ENCODE measurements at regions not wholly inside any gene's neighbourhood (a gene's known extent, or its start where the extent isn't known, plus 50 kb on each side); places are given as distances from the start of the nearest gene placed in this dataset.

DNA sequence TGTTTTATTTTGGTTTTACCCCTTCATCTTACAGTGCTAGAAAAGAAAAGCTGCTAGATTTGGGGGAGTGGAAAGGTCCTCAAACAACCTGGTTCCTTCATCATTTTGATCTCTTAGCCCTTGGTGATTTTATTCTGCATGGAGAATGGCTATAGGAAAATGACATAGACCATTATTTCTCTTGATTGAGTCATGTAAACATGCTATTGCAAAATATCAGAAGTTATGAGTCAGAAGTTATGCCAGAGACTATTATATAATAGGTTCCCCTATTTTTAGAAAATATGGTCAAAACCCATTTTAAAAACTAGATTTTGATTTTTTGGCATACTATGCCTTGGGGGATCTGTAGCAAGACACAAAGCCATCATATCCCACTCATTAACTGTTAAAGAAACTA is 83.7 kb upstream of the FAM9C start:
- TF ChIP-seq CREB1 (IDR thresholded peaks at IDR 0.05; ENCODE audit: low read depth) (no peak), CEBPB (IDR thresholded peaks at IDR 0.05) (no peak), FOXM1 (IDR thresholded peaks at IDR 0.05; ENCODE audit: borderline replicate concordance, low read depth) (no peak), EGR1 (IDR thresholded peaks at IDR 0.05) (no peak)
- TF ChIP-seq, protein P1, sequence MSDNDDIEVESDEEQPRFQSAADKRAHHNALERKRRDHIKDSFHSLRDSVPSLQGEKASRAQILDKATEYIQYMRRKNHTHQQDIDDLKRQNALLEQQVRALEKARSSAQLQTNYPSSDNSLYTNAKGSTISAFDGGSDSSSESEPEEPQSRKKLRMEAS (IDR thresholded peaks at IDR 0.05): no peak
- TF ChIP-seq, protein P2, sequence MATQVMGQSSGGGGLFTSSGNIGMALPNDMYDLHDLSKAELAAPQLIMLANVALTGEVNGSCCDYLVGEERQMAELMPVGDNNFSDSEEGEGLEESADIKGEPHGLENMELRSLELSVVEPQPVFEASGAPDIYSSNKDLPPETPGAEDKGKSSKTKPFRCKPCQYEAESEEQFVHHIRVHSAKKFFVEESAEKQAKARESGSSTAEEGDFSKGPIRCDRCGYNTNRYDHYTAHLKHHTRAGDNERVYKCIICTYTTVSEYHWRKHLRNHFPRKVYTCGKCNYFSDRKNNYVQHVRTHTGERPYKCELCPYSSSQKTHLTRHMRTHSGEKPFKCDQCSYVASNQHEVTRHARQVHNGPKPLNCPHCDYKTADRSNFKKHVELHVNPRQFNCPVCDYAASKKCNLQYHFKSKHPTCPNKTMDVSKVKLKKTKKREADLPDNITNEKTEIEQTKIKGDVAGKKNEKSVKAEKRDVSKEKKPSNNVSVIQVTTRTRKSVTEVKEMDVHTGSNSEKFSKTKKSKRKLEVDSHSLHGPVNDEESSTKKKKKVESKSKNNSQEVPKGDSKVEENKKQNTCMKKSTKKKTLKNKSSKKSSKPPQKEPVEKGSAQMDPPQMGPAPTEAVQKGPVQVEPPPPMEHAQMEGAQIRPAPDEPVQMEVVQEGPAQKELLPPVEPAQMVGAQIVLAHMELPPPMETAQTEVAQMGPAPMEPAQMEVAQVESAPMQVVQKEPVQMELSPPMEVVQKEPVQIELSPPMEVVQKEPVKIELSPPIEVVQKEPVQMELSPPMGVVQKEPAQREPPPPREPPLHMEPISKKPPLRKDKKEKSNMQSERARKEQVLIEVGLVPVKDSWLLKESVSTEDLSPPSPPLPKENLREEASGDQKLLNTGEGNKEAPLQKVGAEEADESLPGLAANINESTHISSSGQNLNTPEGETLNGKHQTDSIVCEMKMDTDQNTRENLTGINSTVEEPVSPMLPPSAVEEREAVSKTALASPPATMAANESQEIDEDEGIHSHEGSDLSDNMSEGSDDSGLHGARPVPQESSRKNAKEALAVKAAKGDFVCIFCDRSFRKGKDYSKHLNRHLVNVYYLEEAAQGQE (IDR thresholded peaks at IDR 0.05; ENCODE audit: low read depth): no peak
- TF ChIP-seq, protein P3, sequence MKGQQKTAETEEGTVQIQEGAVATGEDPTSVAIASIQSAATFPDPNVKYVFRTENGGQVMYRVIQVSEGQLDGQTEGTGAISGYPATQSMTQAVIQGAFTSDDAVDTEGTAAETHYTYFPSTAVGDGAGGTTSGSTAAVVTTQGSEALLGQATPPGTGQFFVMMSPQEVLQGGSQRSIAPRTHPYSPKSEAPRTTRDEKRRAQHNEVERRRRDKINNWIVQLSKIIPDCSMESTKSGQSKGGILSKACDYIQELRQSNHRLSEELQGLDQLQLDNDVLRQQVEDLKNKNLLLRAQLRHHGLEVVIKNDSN (IDR thresholded peaks at IDR 0.05): no peak
